ENCODE measurements at regions not wholly inside any gene's neighbourhood (a gene's known extent, or its start where the extent isn't known, plus 50 kb on each side); places are given as distances from the start of the nearest gene placed in this dataset.

GRCh38 chr6:74113901-74114300 lies 417.9 kb downstream of the CD109 start:
- TF ChIP-seq CTCF (IDR thresholded peaks at IDR 0.05; ENCODE audit: borderline replicate concordance, extremely low read depth, low read length, poor library complexity, severe bottlenecking) (no peak), EZH2 (IDR thresholded peaks at IDR 0.05; ENCODE audit: borderline replicate concordance, low read depth, low read length, severe bottlenecking) (no peak)
